Trophoblast cell (in vitro differentiated cells and primary cell): ENCODE measurements at regions not wholly inside any gene's neighbourhood (a gene's known extent, or its start where the extent isn't known, plus 50 kb on each side); places are given as distances from the start of the nearest gene placed in this dataset.
"Not testable (repeated sequence)": the region's sequence is repeated elsewhere in the genome, so short reads cannot be mapped to it uniquely, and the experiment has no call there.

Source experiments
- DNase-seq, 2 donors: peaks; one replicate each; pipeline ENCODE4 v3.0.0-alpha.2; 2016
- H2AFZ ChIP-seq: 2 replicates; pipeline ENCODE4 v1.6.1; 2013; ENCODE audit warnings: low read length, moderate library complexity, mild to moderate bottlenecking; ENCODE audit not compliant: insufficient read depth, poor library complexity
- H2AK5ac ChIP-seq: 2 replicates; pipeline ENCODE4 v1.6.1; 2013; ENCODE audit warnings: mild to moderate bottlenecking, low read length
- H2BK120ac ChIP-seq: 2 replicates; pipeline ENCODE4 v1.6.1; 2013; ENCODE audit warnings: low read length, mild to moderate bottlenecking, moderate library complexity; ENCODE audit not compliant: insufficient read depth, poor library complexity
- H2BK12ac ChIP-seq: 2 replicates; pipeline ENCODE4 v1.6.1; 2013; ENCODE audit warnings: mild to moderate bottlenecking, low read length, moderate library complexity
- H2BK5ac ChIP-seq: 2 replicates; pipeline ENCODE4 v1.6.1; 2013; ENCODE audit warnings: low read length, low read depth, moderate library complexity, mild to moderate bottlenecking; ENCODE audit not compliant: poor library complexity
- H3K14ac ChIP-seq: 2 replicates; pipeline ENCODE4 v1.6.1; 2013; ENCODE audit warnings: mild to moderate bottlenecking, low read length
- H3K18ac ChIP-seq: 2 replicates; pipeline ENCODE4 v1.6.1; 2013; ENCODE audit warnings: mild to moderate bottlenecking, low read length
- H3K23ac ChIP-seq: 2 replicates; pipeline ENCODE4 v1.6.1; 2013; ENCODE audit warnings: low read length
- H3K27ac ChIP-seq: 2 replicates; pipeline ENCODE4 v1.5.1; 2013; ENCODE audit warnings: low read depth, mild to moderate bottlenecking, inconsistent platforms, low read length, moderate library complexity
- H3K27me3 ChIP-seq: 2 replicates; pipeline ENCODE4 v1.6.1; 2013; ENCODE audit warnings: inconsistent platforms, mild to moderate bottlenecking, low read length, moderate library complexity; ENCODE audit not compliant: insufficient read depth
- H3K36me3 ChIP-seq, 2 experiments: 1 replicate in 1 of 2; 2 replicates in 1 of 2; pipeline ENCODE4 v1.6.1; 2013; ENCODE audit warnings: low read length in 2 of 2, mild to moderate bottlenecking in 2 of 2, moderate library complexity in 1 of 2; ENCODE audit not compliant: insufficient read depth in 2 of 2, control insufficient read depth in 1 of 2
- H3K4ac ChIP-seq: 2 replicates; pipeline ENCODE4 v1.6.1; 2013; ENCODE audit warnings: low read depth, mild to moderate bottlenecking, low read length, moderate library complexity
- H3K4me1 ChIP-seq, 2 experiments: 1 replicate in 1 of 2; 2 replicates in 1 of 2; pipeline ENCODE4 v1.6.1; 2013; ENCODE audit warnings: low read length in 2 of 2, mild to moderate bottlenecking in 2 of 2, moderate library complexity in 1 of 2; ENCODE audit not compliant: insufficient read depth in 2 of 2, control insufficient read depth in 1 of 2
- H3K4me2 ChIP-seq: 2 replicates; pipeline ENCODE4 v1.6.1; 2013; ENCODE audit warnings: inconsistent platforms, mild to moderate bottlenecking, low read length, moderate library complexity
- H3K4me3 ChIP-seq: 2 replicates; pipeline ENCODE4 v1.5.1; 2013; ENCODE audit warnings: mild to moderate bottlenecking, low read depth, low read length, inconsistent platforms
- H3K79me1 ChIP-seq: one replicate; pipeline ENCODE4 v1.6.1; 2013; ENCODE audit warnings: low read length
- H3K79me2 ChIP-seq: 2 replicates; pipeline ENCODE4 v1.6.1; 2013; ENCODE audit warnings: low read length, mild to moderate bottlenecking; ENCODE audit not compliant: control insufficient read depth, insufficient read depth, poor library complexity
- H3K9ac ChIP-seq: 2 replicates; pipeline ENCODE4 v1.6.1; 2013; ENCODE audit warnings: mild to moderate bottlenecking, low read length
- H3K9me3 ChIP-seq: 2 replicates; pipeline ENCODE4 v1.6.1; 2013; ENCODE audit warnings: low read depth, mild to moderate bottlenecking, control low read depth, inconsistent platforms, low read length; ENCODE audit not compliant: insufficient read depth
- H4K12ac ChIP-seq: 2 replicates; pipeline ENCODE4 v1.6.1; 2013; ENCODE audit warnings: low read depth, mild to moderate bottlenecking, low read length, moderate library complexity
- H4K8ac ChIP-seq: 2 replicates; pipeline ENCODE4 v1.6.1; 2013; ENCODE audit warnings: low read depth, mild to moderate bottlenecking, low read length, moderate library complexity
- H4K91ac ChIP-seq: one replicate; pipeline ENCODE4 v1.6.1; 2013; ENCODE audit warnings: low read depth, mild to moderate bottlenecking, low read length, moderate library complexity
- WGBS: extraction: QIAGEN DNeasy Blood & Tissue Kit; methylation state at CpG from one replicate; pipeline ENCODE4 v1.1.7; 2013; ENCODE audit warnings: missing lambda C conversion rate; ENCODE audit not compliant: insufficient read length, insufficient coverage; ENCODE audit errors: extremely low coverage; 5-methylcytosine and 5-hydroxymethylcytosine counted together

GRCh38 chr2:167632271-167632670 lies 615.1 kb downstream of the STK39 start:
- H3K23ac ChIP-seq, DNase-seq, H4K91ac ChIP-seq, H2BK120ac ChIP-seq, H3K36me3 ChIP-seq, H2BK12ac ChIP-seq, H3K4me3 ChIP-seq, H2BK5ac ChIP-seq, H3K79me2 ChIP-seq, H3K27me3 ChIP-seq, H3K18ac ChIP-seq, H3K9ac ChIP-seq, H3K79me1 ChIP-seq, H3K4me1 ChIP-seq, H4K12ac ChIP-seq, H4K8ac ChIP-seq, H3K27ac ChIP-seq, H3K9me3 ChIP-seq, H3K14ac ChIP-seq, H2AK5ac ChIP-seq, H2AFZ ChIP-seq, H3K4me2 ChIP-seq, H3K4ac ChIP-seq: not testable (repeated sequence)
- WGBS: no CpG with 5 or more reads among the region's 1 CpG

- Histone ChIP-seq H3K23ac (no peak overlapping the region), H3K79me1 (no peaks in the 10 kb centered on the region), H3K9me3 (no peaks in the 10 kb centered on the region), H3K4me3 (no peak overlapping the region), H3K4ac (no peak overlapping the region), H3K27me3 (no peaks in the 10 kb centered on the region), H2AK5ac (no peak overlapping the region), H3K79me2 (no peaks in the 10 kb centered on the region), H4K12ac (no peak overlapping the region), H2BK5ac (no peak overlapping the region), H3K14ac (no peak overlapping the region), H2BK120ac (no peak overlapping the region), H3K18ac (no peak overlapping the region), H4K8ac (no peak overlapping the region), H4K91ac (no peak overlapping the region), H3K9ac (no peak overlapping the region), H3K36me3 (no peaks in the 10 kb centered on the region), H2BK12ac (no peak overlapping the region), H3K4me2 (no peak overlapping the region), H3K4me1 (no peaks in the 10 kb centered on the region), H3K27ac (no peak overlapping the region), H2AFZ (no peak overlapping the region)
- no peak for DNase-seq
These were observed 620.4 kb downstream of the STK39 start for GRCh38 chr2:167626961-167627360.

GRCh38 chr2:167626301-167626700 lies 621.1 kb downstream of the STK39 start:
- no peaks in the 10 kb centered on the region for H3K36me3 ChIP-seq
- no peak overlapping the region for H2BK120ac ChIP-seq
- no peak for DNase-seq
- H2AK5ac ChIP-seq: no peak overlapping the region
- H3K23ac ChIP-seq: no peak overlapping the region
- no peaks in the 10 kb centered on the region for H3K27me3 ChIP-seq
- no peak overlapping the region for H2AFZ ChIP-seq
- no peaks in the 10 kb centered on the region for H3K79me1 ChIP-seq
- no peak overlapping the region for H3K4ac ChIP-seq
- no peak overlapping the region for H4K8ac ChIP-seq
- no peak overlapping the region for H4K12ac ChIP-seq
- no peaks in the 10 kb centered on the region for H3K79me2 ChIP-seq
- no peak overlapping the region for H3K9ac ChIP-seq
- no peak overlapping the region for H4K91ac ChIP-seq
- WGBS: no CpG with 5 or more reads among the region's 1 CpG
- no peak overlapping the region for H3K27ac ChIP-seq
- H3K4me2 ChIP-seq: no peak overlapping the region
- no peak overlapping the region for H3K14ac ChIP-seq
- H3K18ac ChIP-seq: no peak overlapping the region
- H3K4me1 ChIP-seq: no peaks in the 10 kb centered on the region
- H3K4me3 ChIP-seq: no peak overlapping the region
- no peaks in the 10 kb centered on the region for H3K9me3 ChIP-seq
- no peak overlapping the region for H2BK5ac ChIP-seq
- no peak overlapping the region for H2BK12ac ChIP-seq

DNA sequence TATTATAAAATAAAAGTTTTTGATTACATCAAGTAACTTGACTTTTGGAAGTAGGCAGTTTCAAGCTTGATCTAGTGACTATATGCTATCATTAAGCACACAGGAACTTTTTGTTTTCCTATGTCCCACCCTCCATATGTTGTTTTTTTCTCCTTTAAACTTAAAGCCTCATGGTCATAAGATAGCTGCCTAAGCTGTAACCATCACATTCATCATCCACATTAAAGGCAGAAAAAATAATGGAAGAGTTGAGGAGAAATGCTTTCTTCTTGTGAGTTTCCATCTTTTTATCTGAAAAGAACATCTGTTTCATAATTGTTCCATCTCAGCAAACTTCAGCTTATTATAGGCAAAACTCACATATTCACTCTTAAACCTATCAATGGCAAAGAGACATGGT lies 630.4 kb downstream of the STK39 start:
- Histone ChIP-seq H3K4ac (no peak overlapping the region), H3K4me2 (no peak overlapping the region), H3K27me3 (no peaks in the 10 kb centered on the region), H3K23ac (no peak overlapping the region), H4K91ac (no peak overlapping the region), H2AFZ (no peak overlapping the region), H3K9me3 (no peaks in the 10 kb centered on the region), H3K36me3 (no peaks in the 10 kb centered on the region), H2BK12ac (no peak overlapping the region), H3K18ac (no peak overlapping the region), H3K79me2 (no peaks in the 10 kb centered on the region), H2AK5ac (no peak overlapping the region), H3K27ac (no peak overlapping the region), H4K8ac (no peak overlapping the region), H3K4me3 (no peak overlapping the region), H3K79me1 (no peaks in the 10 kb centered on the region), H3K4me1 (no peaks in the 10 kb centered on the region), H2BK5ac (no peak overlapping the region), H2BK120ac (no peak overlapping the region), H4K12ac (no peak overlapping the region), H3K14ac (no peak overlapping the region), H3K9ac (no peak overlapping the region)
- no peak for DNase-seq

DNA sequence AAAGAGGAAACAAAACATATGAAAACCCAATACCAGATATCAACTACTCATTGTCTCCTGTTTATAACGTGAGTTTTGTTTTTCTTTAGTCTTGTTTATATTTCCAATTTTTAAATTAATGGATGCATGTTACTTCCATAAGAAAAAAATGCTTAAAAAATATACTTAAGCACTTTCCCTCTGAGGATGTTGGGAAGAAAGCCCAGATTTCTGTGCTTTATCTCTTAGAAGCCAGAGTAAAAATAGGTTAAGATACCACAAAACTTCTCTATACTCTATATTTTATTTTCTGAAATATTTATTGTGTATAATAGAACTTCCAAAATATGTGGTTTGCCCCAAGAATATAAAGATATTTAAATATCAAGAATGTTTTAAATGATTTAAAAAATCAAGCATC lies 633.9 kb downstream of the STK39 start:
- no peak overlapping the region for H3K18ac ChIP-seq
- no peaks in the 10 kb centered on the region for H3K9me3 ChIP-seq
- no peaks in the 10 kb centered on the region for H3K79me1 ChIP-seq
- no peak overlapping the region for H4K8ac ChIP-seq
- no peak overlapping the region for H3K23ac ChIP-seq
- no CpG with 5 or more reads among the region's 1 CpG for WGBS
- H2BK5ac ChIP-seq: no peak overlapping the region
- no peaks in the 10 kb centered on the region for H3K79me2 ChIP-seq
- no peak overlapping the region for H2AFZ ChIP-seq
- H2AK5ac ChIP-seq: no peak overlapping the region
- H4K91ac ChIP-seq: no peak overlapping the region
- H3K4me1 ChIP-seq: no peaks in the 10 kb centered on the region
- H3K4me2 ChIP-seq: no peak overlapping the region
- no peak overlapping the region for H2BK120ac ChIP-seq
- no peak overlapping the region for H3K4me3 ChIP-seq
- no peak for DNase-seq
- no peak overlapping the region for H3K27ac ChIP-seq
- H4K12ac ChIP-seq: no peak overlapping the region
- no peaks in the 10 kb centered on the region for H3K36me3 ChIP-seq
- no peak overlapping the region for H2BK12ac ChIP-seq
- no peak overlapping the region for H3K14ac ChIP-seq
- H3K4ac ChIP-seq: no peak overlapping the region
- H3K27me3 ChIP-seq: no peaks in the 10 kb centered on the region
- H3K9ac ChIP-seq: no peak overlapping the region
